ENCODE measurements at regions not wholly inside any gene's neighbourhood (a gene's known extent, or its start where the extent isn't known, plus 50 kb on each side); places are given as distances from the start of the nearest gene placed in this dataset.

GRCh38 chr3:161754420-161755053, 257.9 kb downstream of the OTOL1 start:
- no peak for ATAC-seq
- Histone ChIP-seq H2AFZ (ENCODE audit: low read depth, low read length) (no peak overlapping the region), H3K27ac (ENCODE audit: extremely low read depth, low read depth, low read length) (no peak overlapping the region), H4K20me1 (replicated peaks; ENCODE audit: control insufficient read depth, insufficient read depth, low read length) (no peaks in the 10 kb centered on the region), H3K4me2 (ENCODE audit: insufficient read depth, low read length) (no peak overlapping the region), H3K4me3 (no peak overlapping the region), H3K9ac (ENCODE audit: insufficient read depth in 1 of 2, low read depth in 2 of 2, low read length in 2 of 2) (no peak overlapping the region), H3K4me1 (replicated peaks in 1 of 2; ENCODE audit: control insufficient read depth in 2 of 2, insufficient read depth in 2 of 2, low read length in 2 of 2) (no peaks in the 10 kb centered on the region), H3K9me3 (replicated peaks; ENCODE audit: control insufficient read depth, insufficient read depth, low read depth, low read length) (no peaks in the 10 kb centered on the region), H3K9me1 (ENCODE audit: control insufficient read depth, insufficient read depth, low read length) (no peaks in the 10 kb centered on the region), H3K27me3 (ENCODE audit: control insufficient read depth in 2 of 2, insufficient read depth in 2 of 2, low read length in 2 of 2) (no peaks in the 10 kb centered on the region), H3K79me2 (ENCODE audit: control insufficient read depth, insufficient read depth, low read length) (no peaks in the 10 kb centered on the region), H3K36me3 (ENCODE audit: control insufficient read depth, insufficient read depth, low read length) (no peaks in the 10 kb centered on the region)
- intact Hi-C loops (cut with micrococcal nuclease): no loop called here
- in situ Hi-C loops (cut with MboI): no loop called here
- WGBS (ENCODE audit: insufficient coverage, low coverage, missing lambda C conversion rate): 0% methylated on average over 3 of the region's 3 CpGs
- TF ChIP-seq HMG20B (CRISPR knock-in tag; IDR thresholded peaks at IDR 0.05): no peak
- no peak for TF ChIP-seq ETS1 (conservative IDR thresholded peaks at IDR 0.05; ENCODE audit: control insufficient read depth, low read depth, low read length)
- no peak for TF ChIP-seq CXXC5 (CRISPR knock-in tag; IDR thresholded peaks at IDR 0.05)
- no peak for TF ChIP-seq ZKSCAN3 (CRISPR knock-in tag; IDR thresholded peaks at IDR 0.05)
- no peak for TF ChIP-seq FOSL1 (tag; conservative IDR thresholded peaks at IDR 0.05)
- TF ChIP-seq SETDB1 (IDR thresholded peaks at IDR 0.05; ENCODE audit: low read length): no peak
- TF ChIP-seq ZNF75A (CRISPR knock-in tag; IDR thresholded peaks at IDR 0.05): no peak
- no peak for TF ChIP-seq NR1H2 (CRISPR knock-in tag; IDR thresholded peaks at IDR 0.05)
- no peak for TF ChIP-seq STAT5B (CRISPR knock-in tag; IDR thresholded peaks at IDR 0.05)
- TF ChIP-seq ZBTB26 (CRISPR knock-in tag; IDR thresholded peaks at IDR 0.05): no peak
- CTCF ChIA-PET (ENCODE audit: low intra/inter-chr PET ratio): no interaction called here
- no peak for DNase-seq (ENCODE audit: extremely low read depth in 1 of 4, low spot score in 3 of 4)
- no peak for FAIRE-seq
- no TSS peak for BruUV-seq (replicated peaks)
- POLR2A ChIA-PET: no interaction called here
